OCI-LY1 (cell line): ENCODE measurements at regions not wholly inside any gene's neighbourhood (a gene's known extent, or its start where the extent isn't known, plus 50 kb on each side); places are given as distances from the start of the nearest gene placed in this dataset.

Experiments used
- H2AFZ ChIP-seq: fragments of 200-600 bp; sonication (generic), shearing (Covaris generic); 2 replicates; pipeline ENCODE4 v1.6.0; 2014; ENCODE audit warnings: antibody characterized with exemption, mild to moderate bottlenecking, low read length
- H3F3A ChIP-seq: fragments of 200-600 bp; sonication (generic), shearing (Covaris generic); 2 replicates; pipeline ENCODE4 v1.6.0; 2014; ENCODE audit warnings: mild to moderate bottlenecking, antibody characterized with exemption, low read length, moderate library complexity; ENCODE audit not compliant: insufficient read depth
- H3K27ac ChIP-seq: fragments of 200-600 bp; sonication (generic); 2 replicates; pipeline ENCODE4 v1.5.1; 2014; ENCODE audit warnings: low read length, mixed run types, mild to moderate bottlenecking, low read depth; ENCODE audit not compliant: poor library complexity, severe bottlenecking
- H3K27me3 ChIP-seq: fragments of 200-600 bp; sonication (generic); 2 replicates; pipeline ENCODE4 v1.6.0; 2014; ENCODE audit warnings: antibody characterized with exemption, mild to moderate bottlenecking, low read length, moderate library complexity; ENCODE audit not compliant: insufficient read depth
- H3K36me3 ChIP-seq: fragments of 200-600 bp; sonication (generic); 2 replicates; pipeline ENCODE4 v1.6.1; 2014; ENCODE audit warnings: mild to moderate bottlenecking, antibody characterized with exemption, low read length, moderate library complexity, mixed read lengths; ENCODE audit not compliant: insufficient read depth
- H3K4me1 ChIP-seq: fragments of 200-600 bp; sonication (generic); 2 replicates; pipeline ENCODE4 v1.5.1; 2014; ENCODE audit warnings: mild to moderate bottlenecking, low read length, moderate library complexity; ENCODE audit not compliant: insufficient read depth, severe bottlenecking
- H3K4me2 ChIP-seq: fragments of 200-600 bp; sonication (generic), shearing (Covaris generic); 2 replicates; pipeline ENCODE4 v1.6.1; 2014; ENCODE audit warnings: low read length
- H3K4me3 ChIP-seq: fragments of 200-600 bp; sonication (generic); 2 replicates; pipeline ENCODE4 v1.5.1; 2014; ENCODE audit warnings: low read length, low read depth, mild to moderate bottlenecking, mixed read lengths; ENCODE audit not compliant: poor library complexity, severe bottlenecking
- H3K79me2 ChIP-seq: fragments of 200-600 bp; shearing (Covaris generic); 2 replicates; pipeline ENCODE4 v1.6.1; 2016; ENCODE audit warnings: mixed run types, low read length, mixed read lengths; ENCODE audit not compliant: insufficient read depth
- H3K9ac ChIP-seq: fragments of 200-600 bp; sonication (generic), shearing (Covaris generic); 2 replicates; pipeline ENCODE4 v1.6.1; 2014; ENCODE audit warnings: mild to moderate bottlenecking, low read length, mixed read lengths
- H3K9me2 ChIP-seq: fragments of 200-600 bp; sonication (generic), shearing (Covaris generic); 2 replicates; pipeline ENCODE4 v1.6.1; 2014; ENCODE audit warnings: low read depth, mild to moderate bottlenecking, low read length, mixed read lengths
- H3K9me3 ChIP-seq: fragments of 200-600 bp; shearing (Covaris generic); 2 replicates; pipeline ENCODE4 v1.6.1; 2014; ENCODE audit warnings: low read length, mixed read lengths
- H4K20me1 ChIP-seq: fragments of 200-600 bp; sonication (generic), shearing (Covaris generic); 2 replicates; pipeline ENCODE4 v1.6.0; 2016; ENCODE audit warnings: mild to moderate bottlenecking, low read length; ENCODE audit not compliant: insufficient read depth
- EZH2 ChIP-seq: fragments of 200-600 bp; sonication (generic), shearing (Covaris generic); IDR thresholded peaks from 2 replicates; pipeline ENCODE4 v1.8.0; 2017; ENCODE audit warnings: borderline replicate concordance, mixed run types, mild to moderate bottlenecking, antibody characterized with exemption, low read length, moderate library complexity, mixed read lengths
- TF ChIP-seq, protein P1 (sequence below): fragments of 200-600 bp; sonication (generic), shearing (Covaris generic); IDR thresholded peaks from 2 replicates; pipeline ENCODE4 v1.5.1; 2017; ENCODE audit warnings: mild to moderate bottlenecking, antibody characterized with exemption, low read length, moderate library complexity, mixed read lengths

DNA sequence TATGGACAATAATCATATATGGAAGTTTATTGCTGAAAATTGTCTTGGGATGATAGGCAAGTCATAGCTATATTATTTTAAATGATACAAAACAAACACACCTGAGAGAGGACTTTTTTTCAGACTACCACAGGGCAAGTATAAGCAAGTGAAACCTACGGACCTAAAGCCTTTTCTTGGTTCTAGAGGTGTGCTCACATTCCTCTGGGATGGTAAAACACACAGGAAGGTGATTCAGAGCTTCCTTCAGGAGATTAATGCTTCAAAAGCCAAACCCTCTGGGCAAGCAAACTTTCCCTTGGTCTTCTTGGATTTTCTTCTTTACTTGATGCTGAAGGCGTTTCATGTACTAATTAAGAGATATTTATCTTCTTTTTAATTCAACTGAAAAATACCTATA lies 60.1 kb upstream of the ACSL4 start:
- H4K20me1 ChIP-seq, result no peaks in the 10 kb centered on the region
- no peak overlapping the region for H3K4me3 ChIP-seq
- no peak overlapping the region for H3K27ac ChIP-seq
- H3K36me3 ChIP-seq, result no peaks in the 10 kb centered on the region
- H3K4me2 ChIP-seq, result no peak overlapping the region
- H3K79me2 ChIP-seq, result no peaks in the 10 kb centered on the region
- TF ChIP-seq, protein P1, sequence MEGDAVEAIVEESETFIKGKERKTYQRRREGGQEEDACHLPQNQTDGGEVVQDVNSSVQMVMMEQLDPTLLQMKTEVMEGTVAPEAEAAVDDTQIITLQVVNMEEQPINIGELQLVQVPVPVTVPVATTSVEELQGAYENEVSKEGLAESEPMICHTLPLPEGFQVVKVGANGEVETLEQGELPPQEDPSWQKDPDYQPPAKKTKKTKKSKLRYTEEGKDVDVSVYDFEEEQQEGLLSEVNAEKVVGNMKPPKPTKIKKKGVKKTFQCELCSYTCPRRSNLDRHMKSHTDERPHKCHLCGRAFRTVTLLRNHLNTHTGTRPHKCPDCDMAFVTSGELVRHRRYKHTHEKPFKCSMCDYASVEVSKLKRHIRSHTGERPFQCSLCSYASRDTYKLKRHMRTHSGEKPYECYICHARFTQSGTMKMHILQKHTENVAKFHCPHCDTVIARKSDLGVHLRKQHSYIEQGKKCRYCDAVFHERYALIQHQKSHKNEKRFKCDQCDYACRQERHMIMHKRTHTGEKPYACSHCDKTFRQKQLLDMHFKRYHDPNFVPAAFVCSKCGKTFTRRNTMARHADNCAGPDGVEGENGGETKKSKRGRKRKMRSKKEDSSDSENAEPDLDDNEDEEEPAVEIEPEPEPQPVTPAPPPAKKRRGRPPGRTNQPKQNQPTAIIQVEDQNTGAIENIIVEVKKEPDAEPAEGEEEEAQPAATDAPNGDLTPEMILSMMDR, result no peak
- TF ChIP-seq EZH2, result no peak
- H3K9me2 ChIP-seq, result no peaks in the 10 kb centered on the region
- no peak overlapping the region for H2AFZ ChIP-seq
- H3K9me3 ChIP-seq, result no peaks in the 10 kb centered on the region
- H3F3A ChIP-seq, result no peaks in the 10 kb centered on the region
- H3K4me1 ChIP-seq, result no peaks in the 10 kb centered on the region
- no peak overlapping the region for H3K9ac ChIP-seq
- H3K27me3 ChIP-seq, result no peaks in the 10 kb centered on the region

DNA sequence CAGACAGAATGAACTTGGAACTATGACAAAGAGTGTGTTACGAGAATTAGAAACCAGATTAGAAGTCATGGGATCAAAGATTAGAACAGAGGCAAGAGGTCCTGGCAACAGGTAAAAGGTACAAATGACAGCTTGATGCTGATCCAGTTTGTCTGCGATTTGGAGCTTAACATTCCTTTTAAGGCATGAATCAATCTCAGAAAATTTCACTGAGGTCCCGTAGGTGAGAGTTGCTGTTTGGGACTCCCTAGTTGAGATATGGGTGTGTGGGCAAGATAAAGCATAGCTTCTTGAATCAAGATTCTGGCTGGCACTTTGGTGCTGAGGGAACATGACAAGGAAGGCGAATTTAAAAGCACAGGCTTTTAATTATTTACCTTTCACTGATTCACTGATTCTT lies 62.6 kb upstream of the ACSL4 start:
- Histone ChIP-seq H3K36me3 (no peaks in the 10 kb centered on the region), H3K4me2 (no peak overlapping the region), H3K4me3 (no peak overlapping the region), H3K9me2 (no peaks in the 10 kb centered on the region), H3F3A (no peaks in the 10 kb centered on the region), H3K27me3 (no peaks in the 10 kb centered on the region), H3K9ac (no peak overlapping the region), H3K9me3 (no peaks in the 10 kb centered on the region), H3K79me2 (no peaks in the 10 kb centered on the region), H3K27ac (no peak overlapping the region), H3K4me1 (no peaks in the 10 kb centered on the region), H4K20me1 (no peaks in the 10 kb centered on the region), H2AFZ (no peak overlapping the region)
- TF ChIP-seq, protein P1, result no peak
- TF ChIP-seq EZH2, result no peak

DNA sequence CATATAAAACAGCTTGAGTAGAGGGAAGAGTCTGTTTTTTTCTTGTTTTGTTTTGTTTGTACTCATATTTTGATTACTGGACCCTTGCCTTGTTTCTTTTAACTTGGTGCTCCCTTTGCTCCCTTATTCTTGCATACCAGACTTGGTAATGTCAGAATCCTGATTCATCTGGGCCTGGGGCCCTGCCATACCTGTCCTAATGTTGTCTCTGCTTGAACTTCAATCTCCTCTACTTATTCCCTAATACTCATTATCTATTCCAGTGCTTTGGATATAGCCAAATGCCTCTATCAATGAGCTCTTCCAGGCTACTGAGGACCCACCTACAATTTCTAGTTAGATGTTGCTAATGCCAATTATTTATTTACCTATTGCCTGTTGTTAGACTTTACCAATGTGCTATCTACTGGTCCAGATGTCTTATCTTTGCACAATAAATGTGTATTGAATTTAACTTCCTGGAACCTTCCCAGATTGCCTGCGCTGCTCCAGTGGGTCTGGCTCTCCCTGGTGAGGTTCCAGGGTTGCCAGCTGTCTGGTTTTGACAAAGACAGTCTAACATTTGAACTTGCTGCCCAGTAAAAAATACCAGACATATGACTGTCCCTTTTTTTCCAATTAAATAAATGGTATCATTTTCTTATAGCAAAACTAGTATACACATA lies 64.4 kb upstream of the ACSL4 start:
- no peaks in the 10 kb centered on the region for H4K20me1 ChIP-seq
- no peaks in the 10 kb centered on the region for H3K79me2 ChIP-seq
- no peak overlapping the region for H3K4me3 ChIP-seq
- no peaks in the 10 kb centered on the region for H3K27me3 ChIP-seq
- no peak overlapping the region for H3K4me2 ChIP-seq
- no peak overlapping the region for H3K9ac ChIP-seq
- no peak overlapping the region for H3K27ac ChIP-seq
- no peak for TF ChIP-seq EZH2
- TF ChIP-seq, protein P1, result no peak
- no peaks in the 10 kb centered on the region for H3K4me1 ChIP-seq
- no peaks in the 10 kb centered on the region for H3F3A ChIP-seq
- no peaks in the 10 kb centered on the region for H3K9me3 ChIP-seq
- H3K9me2 ChIP-seq, result no peaks in the 10 kb centered on the region
- no peaks in the 10 kb centered on the region for H3K36me3 ChIP-seq
- no peak overlapping the region for H2AFZ ChIP-seq
